ENCODE measurements at regions not wholly inside any gene's neighbourhood (a gene's known extent, or its start where the extent isn't known, plus 50 kb on each side); places are given as distances from the start of the nearest gene placed in this dataset.
A peak's percentile ranks its signal among the peaks of the same experiment; 100 is the strongest.

- no peak overlapping the region for H3K4me3 ChIP-seq (replicated peaks in 1 of 3)
- H3K36me3 ChIP-seq = no peaks in the 10 kb centered on the region
- H3K27ac ChIP-seq = no peak overlapping the region
- DNase-seq = no peak
- no peaks in the 10 kb centered on the region for H3K9me3 ChIP-seq
- H3K4me1 ChIP-seq = no peaks in the 10 kb centered on the region
- TF ChIP-seq CTCF (IDR thresholded peaks at IDR 0.05) (peak in 1 of 6 experiments; percentile 23), POLR2A (IDR thresholded peaks at IDR 0.05) (no peak)
- H3K27me3 ChIP-seq = no peaks in the 10 kb centered on the region
- intact Hi-C loops (cut with DNase I) = no loop called here
- WGBS, 2 donors = 13 to 18% methylated on average over 1 of the region's 1 CpG
Observed at GRCh38 chr6:92777146-92777740, 642.1 kb downstream of the EPHA7 start.

GRCh38 chr6:92770540-92770939, 648.8 kb downstream of the EPHA7 start:
- H3K27ac ChIP-seq = no peak overlapping the region
- intact Hi-C loops (cut with DNase I) = no loop called here
- H3K27me3 ChIP-seq = no peaks in the 10 kb centered on the region
- H3K36me3 ChIP-seq = no peaks in the 10 kb centered on the region
- WGBS, 2 donors = 64 to 79% methylated on average over 5 of the region's 5 CpGs
- no peak for TF ChIP-seq POLR2A (IDR thresholded peaks at IDR 0.05)
- no peak for TF ChIP-seq CTCF (IDR thresholded peaks at IDR 0.05)
- H3K9me3 ChIP-seq = no peaks in the 10 kb centered on the region
- no peak for DNase-seq
- no peaks in the 10 kb centered on the region for H3K4me1 ChIP-seq
- no peak overlapping the region for H3K4me3 ChIP-seq (replicated peaks in 1 of 3)

GRCh38 chr6:92767101-92767500, 652.3 kb downstream of the EPHA7 start:
- no peak for TF ChIP-seq POLR2A (IDR thresholded peaks at IDR 0.05)
- TF ChIP-seq CTCF (IDR thresholded peaks at IDR 0.05) = no peak
- 86 to 91% methylated on average over 1 of the region's 1 CpG for WGBS, 2 donors
- intact Hi-C loops (cut with DNase I) = no loop called here

GRCh38 chr6:92763680-92764079, 655.7 kb downstream of the EPHA7 start:
- H3K4me3 ChIP-seq (replicated peaks in 1 of 3) = no peak overlapping the region
- no peaks in the 10 kb centered on the region for H3K4me1 ChIP-seq
- no peak for DNase-seq
- H3K27me3 ChIP-seq = no peaks in the 10 kb centered on the region
- TF ChIP-seq CTCF (IDR thresholded peaks at IDR 0.05) = no peak
- TF ChIP-seq POLR2A (IDR thresholded peaks at IDR 0.05) = no peak
- WGBS, 2 donors = 70 to 73% methylated on average over 3 of the region's 3 CpGs
- intact Hi-C loops (cut with DNase I) = no loop called here
- H3K36me3 ChIP-seq = no peaks in the 10 kb centered on the region
- H3K9me3 ChIP-seq = no peaks in the 10 kb centered on the region
- H3K27ac ChIP-seq = no peak overlapping the region

More at GRCh38 chr6:92767101-92767500, 652.3 kb downstream of the EPHA7 start:
- H3K36me3 ChIP-seq = no peaks in the 10 kb centered on the region
- no peaks in the 10 kb centered on the region for H3K9me3 ChIP-seq
- H3K4me1 ChIP-seq = no peaks in the 10 kb centered on the region
- H3K4me3 ChIP-seq (replicated peaks in 1 of 3) = no peak overlapping the region
- DNase-seq = no peak
- no peak overlapping the region for H3K27ac ChIP-seq
- H3K27me3 ChIP-seq = no peaks in the 10 kb centered on the region

GRCh38 chr6:92763274-92763584, 656.1 kb downstream of the EPHA7 start:
- H3K27me3 ChIP-seq = no peaks in the 10 kb centered on the region
- no peak overlapping the region for H3K4me3 ChIP-seq (replicated peaks in 1 of 3)
- no peaks in the 10 kb centered on the region for H3K4me1 ChIP-seq
- H3K36me3 ChIP-seq = no peaks in the 10 kb centered on the region
- TF ChIP-seq POLR2A (IDR thresholded peaks at IDR 0.05) (no peak), CTCF (IDR thresholded peaks at IDR 0.05) (no peak)
- DNase-seq = no peak
- no peaks in the 10 kb centered on the region for H3K9me3 ChIP-seq
- no peak overlapping the region for H3K27ac ChIP-seq
- 78 to 86% methylated on average over 2 of the region's 2 CpGs for WGBS, 2 donors
- intact Hi-C loops (cut with DNase I) = no loop called here

All from thyroid gland (tissue), 4 donors.